Stimulated activated naive CD8-positive, alpha-beta T cell treated with anti-CD3 and anti-CD28 coated beads, Interleukin-15, amount 100 ng/mL, for 72 hours (primary cell): ENCODE measurements at regions not wholly inside any gene's neighbourhood (a gene's known extent, or its start where the extent isn't known, plus 50 kb on each side); places are given as distances from the start of the nearest gene placed in this dataset.
"Not testable (repeated sequence)": the region's sequence is repeated elsewhere in the genome, so short reads cannot be mapped to it uniquely, and the experiment has no call there.

Experiments
- ATAC-seq: fragments of 150-1000 bp; cut with Tn5 transposase; 2 replicates; pipeline ENCODE4 v1.10.0; 2021; ENCODE audit warnings: mild to moderate bottlenecking, moderate library complexity
- DNase-seq, 2 donors: peaks; one replicate each; pipeline ENCODE4 v3.0.0; 2021 to 2022
- H3K27ac Mint-ChIP-seq, 2 donors: one replicate each; pipeline ENCODE4 v1.8.0; 2022; ENCODE audit warnings: mild to moderate bottlenecking in 2 of 2, mixed read lengths in 2 of 2, moderate library complexity in 2 of 2
- H3K27me3 Mint-ChIP-seq: one replicate; pipeline ENCODE4 v1.8.0; 2022; ENCODE audit warnings: mixed read lengths
- H3K4me1 Mint-ChIP-seq: one replicate; pipeline ENCODE4 v1.8.0; 2022; ENCODE audit warnings: mild to moderate bottlenecking, mixed read lengths
- H3K4me3 Mint-ChIP-seq, 2 donors: one replicate each; pipeline ENCODE4 v1.8.0; 2022; ENCODE audit warnings: mild to moderate bottlenecking in 2 of 2, mixed read lengths in 2 of 2, moderate library complexity in 1 of 2
- H3K9me3 Mint-ChIP-seq, 2 donors: one replicate each; pipeline ENCODE4 v1.8.0; 2022; ENCODE audit warnings: mixed read lengths in 2 of 2

DNA sequence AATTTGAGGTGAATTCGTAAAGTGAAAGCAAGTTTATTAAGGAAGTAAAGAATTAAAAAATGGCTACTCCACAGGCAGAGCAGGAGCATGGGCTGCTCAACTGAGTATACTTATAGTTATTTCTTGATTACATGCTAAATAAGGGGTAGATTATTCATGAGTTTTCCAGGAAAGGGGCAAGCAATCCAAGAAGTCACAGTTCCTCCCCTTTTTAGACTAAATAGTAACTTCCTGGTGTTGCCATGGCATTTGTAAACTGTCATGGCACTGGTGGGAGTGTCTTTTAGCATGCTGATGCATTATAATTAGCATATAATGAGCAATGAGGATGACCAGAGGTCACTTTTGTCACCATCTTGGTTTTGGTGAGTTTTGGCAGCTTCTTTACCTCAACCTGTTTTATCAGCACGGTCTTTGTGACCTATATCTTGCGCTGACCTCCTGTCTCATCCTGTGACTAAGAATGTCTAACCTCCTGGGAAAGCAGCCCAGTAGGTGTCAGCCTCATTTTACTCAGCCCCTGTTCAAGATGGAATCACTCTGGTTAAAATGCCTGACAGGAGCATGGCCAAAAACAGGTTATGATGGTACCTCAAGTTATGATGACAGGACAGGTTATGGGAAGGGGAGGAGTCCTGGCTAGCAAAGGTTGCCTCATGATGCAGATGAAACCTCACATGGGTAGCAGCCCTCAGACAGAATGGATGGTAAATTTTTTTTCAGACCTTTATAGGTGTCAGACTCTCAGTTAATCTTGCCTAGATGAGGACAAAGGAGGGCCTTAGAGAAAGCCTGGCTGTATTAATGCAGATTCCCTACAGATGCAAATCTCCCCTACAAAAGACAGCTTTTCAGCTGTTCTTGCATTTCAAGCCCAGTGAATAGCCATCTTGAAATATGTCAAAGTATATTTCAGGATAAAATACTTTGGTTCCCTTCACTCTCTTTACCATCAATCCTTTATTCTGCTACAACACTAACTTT is 49.7 kb downstream of the SIPA1L2 start:
- Mint-ChIP-seq H3K4me3 (peak overlapping the region in 1 of 2 donors; percentile 21), H3K27ac (peak overlapping the region in 1 of 2 donors; percentile 87), H3K27me3 (no peaks in the 10 kb centered on the region), H3K9me3 (no peaks in the 10 kb centered on the region), H3K4me1 (peaks cover 32% of the 10 kb centered on the region)
- DNase-seq (peak in 1 of 2 donors; percentile 31), ATAC-seq (peak; percentile 87)

DNA sequence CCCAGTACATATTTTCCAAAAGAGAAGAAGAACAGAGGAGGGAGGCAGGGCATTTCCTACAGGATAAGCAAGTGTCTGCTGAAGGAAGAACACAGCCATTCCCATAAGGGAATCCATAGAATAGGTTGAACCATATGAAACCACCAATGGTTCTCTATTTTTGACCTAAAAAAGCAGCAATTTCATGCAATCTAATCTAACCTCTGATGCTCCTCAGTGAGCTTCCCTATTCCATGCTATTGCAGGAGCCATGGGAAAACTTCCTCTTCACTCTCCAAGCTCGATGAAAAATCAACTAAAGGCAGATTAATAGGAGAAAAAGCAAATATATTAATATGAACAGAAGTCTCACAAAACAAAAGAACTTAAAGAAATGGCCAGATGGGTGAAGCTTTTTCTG is 50.5 kb downstream of the SIPA1L2 start:
- H3K27ac Mint-ChIP-seq: peak overlapping the region in 1 of 2 donors; percentile 87
- DNase-seq: no peak
- H3K9me3 Mint-ChIP-seq: no peaks in the 10 kb centered on the region
- H3K4me3 Mint-ChIP-seq: peak overlapping the region; percentile 22 to 25
- no peaks in the 10 kb centered on the region for H3K27me3 Mint-ChIP-seq
- no peak for ATAC-seq
- peaks cover 32% of the 10 kb centered on the region for H3K4me1 Mint-ChIP-seq

GRCh38 chr1:232578651-232579195 is 51.2 kb downstream of the SIPA1L2 start:
- H3K4me3 Mint-ChIP-seq: peak overlapping the region; percentile 25 to 29
- H3K27ac Mint-ChIP-seq: peak overlapping the region in 1 of 2 donors; percentile 87
- ATAC-seq (peak; percentile 53), DNase-seq (no peak)
- H3K9me3 Mint-ChIP-seq: no peaks in the 10 kb centered on the region
- peaks cover 32% of the 10 kb centered on the region for H3K4me1 Mint-ChIP-seq
- H3K27me3 Mint-ChIP-seq: no peaks in the 10 kb centered on the region

DNA sequence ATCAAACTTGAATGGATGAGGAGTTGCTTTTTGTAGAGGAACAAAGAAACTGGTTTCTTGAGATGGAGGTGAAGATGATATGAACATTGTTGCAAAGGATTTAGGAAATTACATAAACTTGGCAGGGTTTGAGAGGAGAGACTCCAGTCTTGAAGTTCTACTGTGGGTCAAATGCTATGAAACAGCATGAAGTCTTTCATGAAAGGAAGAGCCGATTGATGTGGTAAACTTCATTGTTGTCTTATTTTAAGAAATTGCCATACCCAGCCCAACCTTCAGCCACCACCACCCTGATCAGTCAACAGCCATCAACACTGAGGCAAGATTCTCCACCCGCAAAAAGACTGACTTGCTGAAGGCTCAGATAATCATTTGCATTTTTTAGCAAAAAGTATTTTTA is 52.2 kb downstream of the SIPA1L2 start:
- no peaks in the 10 kb centered on the region for H3K27me3 Mint-ChIP-seq
- H3K4me1 Mint-ChIP-seq: peaks cover 32% of the 10 kb centered on the region
- ATAC-seq: no peak
- no peak overlapping the region for H3K27ac Mint-ChIP-seq
- H3K4me3 Mint-ChIP-seq: no peak overlapping the region
- no peak for DNase-seq
- H3K9me3 Mint-ChIP-seq: no peaks in the 10 kb centered on the region

DNA sequence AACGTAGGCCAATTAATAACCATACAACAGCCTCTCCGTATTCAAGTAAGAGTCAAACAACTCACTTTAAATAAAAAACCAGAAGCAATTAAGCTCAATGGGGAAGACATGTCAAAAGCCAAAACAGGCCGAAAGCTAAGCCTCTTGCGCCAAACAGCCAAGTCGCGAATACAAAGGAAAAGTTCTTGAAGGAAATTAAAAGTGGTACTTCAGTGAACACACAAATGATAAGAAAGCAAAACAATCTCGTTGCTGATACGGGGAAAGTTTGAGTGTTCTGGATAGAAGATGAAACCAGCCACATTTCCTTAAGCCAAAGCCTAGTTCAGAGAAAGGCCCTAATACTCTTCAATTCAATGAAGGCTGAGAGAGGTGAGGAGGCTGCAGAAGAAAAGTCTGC is 53.4 kb downstream of the SIPA1L2 start:
- Mint-ChIP-seq H3K27me3 (no peaks in the 10 kb centered on the region), H3K4me3 (no peak overlapping the region), H3K4me1 (peaks cover 32% of the 10 kb centered on the region), H3K27ac (peak overlapping the region in 1 of 2 donors; percentile 67), H3K9me3 (no peaks in the 10 kb centered on the region)
- ATAC-seq (no peak), DNase-seq (no peak)

DNA sequence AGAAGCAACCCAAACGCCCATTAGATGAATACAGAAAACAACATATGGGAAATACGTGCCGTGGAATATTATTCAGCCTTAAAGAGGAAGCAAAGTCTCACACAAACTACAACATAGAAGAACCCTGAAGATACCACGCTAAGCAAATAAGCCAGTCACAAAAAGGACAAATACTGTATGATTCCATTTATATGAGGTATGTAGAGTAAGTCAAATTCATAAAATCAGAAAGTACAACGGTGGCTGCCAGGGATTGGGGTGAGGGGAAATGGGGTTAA is 54.2 kb downstream of the SIPA1L2 start:
- DNase-seq: no peak
- ATAC-seq: no peak
- H3K9me3 Mint-ChIP-seq: no peaks in the 10 kb centered on the region
- no peaks in the 10 kb centered on the region for H3K27me3 Mint-ChIP-seq
- H3K27ac Mint-ChIP-seq: no peak overlapping the region
- H3K4me1 Mint-ChIP-seq: peaks cover 32% of the 10 kb centered on the region
- no peak overlapping the region for H3K4me3 Mint-ChIP-seq

DNA sequence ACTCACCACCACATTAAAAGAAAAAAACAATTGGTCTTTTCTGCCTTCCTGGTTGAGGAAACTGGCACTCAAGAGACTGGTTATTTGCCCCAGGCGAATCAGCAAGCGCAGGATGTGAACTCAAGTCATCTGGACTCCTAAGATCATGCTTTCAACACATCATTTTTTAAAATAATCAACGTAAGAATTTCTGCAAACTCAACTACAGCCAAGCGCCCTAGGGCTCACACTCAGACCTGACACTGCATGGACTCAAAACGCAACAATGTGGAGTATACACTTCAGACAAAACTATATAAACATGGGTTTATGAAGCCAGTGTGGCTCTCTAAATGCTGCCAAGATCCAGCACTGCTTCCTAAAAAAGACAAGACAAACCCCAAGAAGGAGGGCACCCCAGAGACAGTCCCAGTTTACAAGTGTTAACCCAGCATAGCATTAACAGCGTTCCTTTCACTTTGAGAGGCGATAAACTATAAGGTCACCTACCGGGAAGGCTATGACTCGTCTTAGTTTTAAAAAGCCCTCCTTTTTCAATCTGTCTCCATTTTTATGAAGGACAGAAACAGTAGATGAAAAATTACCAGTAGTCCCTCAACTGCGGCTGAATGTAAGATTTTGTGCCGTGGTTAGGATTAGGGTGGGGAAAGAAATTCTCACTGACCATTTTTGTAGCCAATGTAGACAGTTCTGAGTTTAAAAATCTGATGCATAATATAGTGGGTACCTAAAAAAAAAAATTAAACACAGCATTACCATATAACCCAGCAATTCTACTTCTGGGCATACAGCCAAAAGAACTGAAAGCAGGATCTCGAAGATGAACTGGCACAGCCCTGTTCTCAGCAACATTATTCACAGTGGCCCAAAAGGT is 54.8 kb downstream of the SIPA1L2 start:
- Mint-ChIP-seq H3K27ac (no peak overlapping the region), H3K4me3 (no peak overlapping the region), H3K27me3 (no peaks in the 10 kb centered on the region), H3K4me1 (peaks cover 29% of the 10 kb centered on the region), H3K9me3 (no peaks in the 10 kb centered on the region)
- ATAC-seq (no peak), DNase-seq (no peak)

DNA sequence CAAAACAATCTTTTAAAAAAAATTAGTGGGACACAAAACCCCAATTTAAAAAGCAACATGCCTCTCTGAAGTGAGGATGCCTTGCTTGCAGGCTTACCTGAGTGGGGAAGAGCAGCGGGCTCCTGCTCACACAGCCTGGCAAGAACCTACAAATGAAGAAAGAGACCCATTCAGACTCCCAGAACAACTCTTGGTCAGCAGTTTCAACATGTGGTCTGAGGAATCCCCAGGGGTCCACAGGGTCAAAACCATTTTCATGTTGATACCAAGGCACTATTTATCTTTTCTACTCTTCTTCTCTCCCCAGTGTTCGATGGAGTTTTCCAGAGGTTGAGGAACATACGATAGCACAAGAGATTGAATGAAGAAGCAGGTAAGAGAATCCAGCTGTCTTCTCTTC is 55.9 kb downstream of the SIPA1L2 start:
- DNase-seq (no peak), ATAC-seq (no peak)
- Mint-ChIP-seq H3K4me3 (no peak overlapping the region), H3K27me3 (no peaks in the 10 kb centered on the region), H3K9me3 (no peaks in the 10 kb centered on the region), H3K27ac (no peak overlapping the region), H3K4me1 (peaks cover 19% of the 10 kb centered on the region)

DNA sequence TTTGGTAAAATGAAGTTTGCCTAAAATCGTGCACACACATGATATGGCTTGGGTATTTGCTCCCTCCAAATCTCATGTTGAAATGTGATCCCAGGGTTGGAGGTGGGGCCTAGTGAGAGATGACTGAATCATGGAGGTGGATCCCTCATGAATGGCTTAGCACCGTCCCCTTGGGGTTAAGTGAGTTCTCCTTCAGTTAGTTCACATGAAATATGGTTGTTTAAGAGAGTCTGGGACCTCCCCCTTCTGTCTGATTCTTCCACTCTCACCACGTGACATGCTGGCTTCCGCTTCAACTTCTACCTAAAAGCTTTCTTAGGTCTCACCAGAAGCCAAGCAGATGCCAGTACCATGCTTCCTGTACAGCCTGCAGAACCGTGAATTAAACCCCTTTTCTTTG is 58.4 kb downstream of the SIPA1L2 start:
- no peaks in the 10 kb centered on the region for H3K27me3 Mint-ChIP-seq
- no peak overlapping the region for H3K4me3 Mint-ChIP-seq
- no peak overlapping the region for H3K27ac Mint-ChIP-seq
- H3K4me1 Mint-ChIP-seq: peaks cover 5% of the 10 kb centered on the region
- H3K9me3 Mint-ChIP-seq: no peaks in the 10 kb centered on the region
- DNase-seq (no peak), ATAC-seq (no peak)

DNA sequence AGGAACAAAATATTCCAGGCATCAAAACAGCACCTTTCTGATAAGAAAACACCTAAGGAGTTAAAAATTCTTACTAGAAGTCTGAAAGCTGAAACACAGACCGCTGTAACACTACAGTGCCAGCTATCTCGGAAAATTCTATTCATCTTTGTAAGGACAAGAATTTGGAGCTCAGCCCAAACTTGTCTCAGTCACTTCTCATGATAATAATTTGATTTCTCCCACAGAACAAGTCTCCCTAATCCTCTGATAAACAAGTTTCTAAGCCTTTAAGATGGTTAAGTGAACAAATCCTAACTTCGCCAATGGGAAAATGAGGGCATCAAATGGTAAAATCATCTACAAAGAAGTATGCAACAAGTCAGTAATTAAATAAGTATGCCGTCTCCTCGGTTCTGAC is 59.9 kb downstream of the SIPA1L2 start:
- H3K9me3 Mint-ChIP-seq: no peaks in the 10 kb centered on the region
- no peak overlapping the region for H3K4me3 Mint-ChIP-seq
- no peak overlapping the region for H3K27ac Mint-ChIP-seq
- ATAC-seq (no peak), DNase-seq (no peak)
- no peaks in the 10 kb centered on the region for H3K4me1 Mint-ChIP-seq
- H3K27me3 Mint-ChIP-seq: no peaks in the 10 kb centered on the region

GRCh38 chr1:232569554-232569921 is 60.4 kb downstream of the SIPA1L2 start:
- H3K9me3 Mint-ChIP-seq, H3K27me3 Mint-ChIP-seq, H3K27ac Mint-ChIP-seq, ATAC-seq, DNase-seq, H3K4me3 Mint-ChIP-seq, H3K4me1 Mint-ChIP-seq: not testable (repeated sequence)

GRCh38 chr1:232568906-232569553 is 60.9 kb downstream of the SIPA1L2 start:
- no peak overlapping the region for H3K27ac Mint-ChIP-seq
- no peak overlapping the region for H3K4me3 Mint-ChIP-seq
- DNase-seq (no peak), ATAC-seq (no peak)
- H3K9me3 Mint-ChIP-seq: no peaks in the 10 kb centered on the region
- no peaks in the 10 kb centered on the region for H3K27me3 Mint-ChIP-seq
- H3K4me1 Mint-ChIP-seq: no peaks in the 10 kb centered on the region

DNA sequence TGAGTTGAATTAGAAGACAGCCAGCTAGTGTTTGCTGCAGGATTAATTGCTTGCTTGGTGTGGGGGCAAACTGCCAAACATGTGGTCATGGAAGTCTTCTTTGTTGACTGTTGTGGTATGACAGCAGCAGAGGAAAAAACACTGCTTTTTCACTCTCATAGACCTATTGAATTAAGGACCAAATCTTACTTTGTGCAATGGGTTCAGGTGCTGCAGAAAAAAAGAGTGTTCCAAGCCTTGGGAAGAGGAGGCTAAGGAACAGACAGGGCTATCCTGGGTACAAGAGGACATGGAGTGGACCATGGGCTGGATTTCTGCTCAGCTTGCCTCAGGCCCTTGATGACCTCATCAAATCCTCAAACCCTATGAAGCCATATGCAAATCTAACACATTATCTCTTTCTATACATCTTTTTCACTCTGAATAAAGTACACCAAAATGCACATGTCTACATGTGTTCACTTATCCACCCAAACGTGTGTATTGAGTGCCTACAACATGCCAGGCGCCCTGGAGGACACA is 61.5 kb downstream of the SIPA1L2 start:
- DNase-seq (no peak), ATAC-seq (no peak)
- Mint-ChIP-seq H3K9me3 (no peaks in the 10 kb centered on the region), H3K27me3 (no peaks in the 10 kb centered on the region), H3K4me3 (no peak overlapping the region), H3K4me1 (no peaks in the 10 kb centered on the region), H3K27ac (no peak overlapping the region)

GRCh38 chr1:232566093-232566492 is 63.8 kb downstream of the SIPA1L2 start:
- H3K4me1 Mint-ChIP-seq: no peaks in the 10 kb centered on the region
- DNase-seq (no peak), ATAC-seq (no peak)
- no peak overlapping the region for H3K4me3 Mint-ChIP-seq
- H3K27ac Mint-ChIP-seq: no peak overlapping the region
- H3K27me3 Mint-ChIP-seq: no peaks in the 10 kb centered on the region
- H3K9me3 Mint-ChIP-seq: no peaks in the 10 kb centered on the region

GRCh38 chr1:232562855-232563510 is 67.0 kb downstream of the SIPA1L2 start:
- H3K9me3 Mint-ChIP-seq: no peaks in the 10 kb centered on the region

More at GRCh38 chr1:232562855-232563510, 67.0 kb downstream of the SIPA1L2 start:
- no peak overlapping the region for H3K27ac Mint-ChIP-seq
- peaks cover 4% of the 10 kb centered on the region for H3K4me1 Mint-ChIP-seq
- DNase-seq: no peak
- no peaks in the 10 kb centered on the region for H3K27me3 Mint-ChIP-seq
- ATAC-seq: no peak
- no peak overlapping the region for H3K4me3 Mint-ChIP-seq
